ENCODE measurements at regions not wholly inside any gene's neighbourhood (a gene's known extent, or its start where the extent isn't known, plus 50 kb on each side); places are given as distances from the start of the nearest gene placed in this dataset.

- no peaks in the 10 kb centered on the region for H3K27me3 Mint-ChIP-seq (ENCODE audit: low read depth)
- TF ChIP-seq CTCF (conservative IDR thresholded peaks at IDR 0.05): no peak
- H3K27ac Mint-ChIP-seq (ENCODE audit: unreplicated experiment): no peak overlapping the region
- DNase-seq (ENCODE audit: low read depth, low spot score): no peak
- H3K9me3 Mint-ChIP-seq: peaks cover 4% of the 10 kb centered on the region
- H3K4me1 Mint-ChIP-seq: peaks cover 30% of the 10 kb centered on the region
- no peak overlapping the region for H3K4me3 Mint-ChIP-seq
- peaks cover 4% of the 10 kb centered on the region for H3K36me3 Mint-ChIP-seq (ENCODE audit: low read depth)
Measured at GRCh38 chr16:65769055-65769465, 597.4 kb upstream of the CDH5 start.

GRCh38 chr16:65767125-65767524 is 599.4 kb upstream of the CDH5 start:
- no peak for TF ChIP-seq CTCF (conservative IDR thresholded peaks at IDR 0.05)
- no peak overlapping the region for H3K4me3 Mint-ChIP-seq
- H3K36me3 Mint-ChIP-seq (ENCODE audit: low read depth): peaks cover 4% of the 10 kb centered on the region
- H3K27me3 Mint-ChIP-seq (ENCODE audit: low read depth): no peaks in the 10 kb centered on the region
- DNase-seq (ENCODE audit: low read depth, low spot score): no peak
- H3K4me1 Mint-ChIP-seq: peaks cover 18% of the 10 kb centered on the region
- peaks cover 4% of the 10 kb centered on the region for H3K9me3 Mint-ChIP-seq
- no peak overlapping the region for H3K27ac Mint-ChIP-seq (ENCODE audit: unreplicated experiment)

GRCh38 chr16:65763640-65764305 is 602.7 kb upstream of the CDH5 start:
- H3K4me3 Mint-ChIP-seq: no peak overlapping the region
- peaks cover 14% of the 10 kb centered on the region for H3K4me1 Mint-ChIP-seq
- H3K27me3 Mint-ChIP-seq (ENCODE audit: low read depth): no peaks in the 10 kb centered on the region
- no peaks in the 10 kb centered on the region for H3K9me3 Mint-ChIP-seq
- no peaks in the 10 kb centered on the region for H3K36me3 Mint-ChIP-seq (ENCODE audit: low read depth)
- TF ChIP-seq CTCF (conservative IDR thresholded peaks at IDR 0.05): no peak
- no peak for DNase-seq (ENCODE audit: low read depth, low spot score)
- H3K27ac Mint-ChIP-seq (ENCODE audit: unreplicated experiment): no peak overlapping the region

- H3K9me3 Mint-ChIP-seq: no peaks in the 10 kb centered on the region
- H3K27ac Mint-ChIP-seq (ENCODE audit: unreplicated experiment): no peak overlapping the region
- H3K27me3 Mint-ChIP-seq (ENCODE audit: low read depth): peaks cover 2% of the 10 kb centered on the region
- no peak for DNase-seq (ENCODE audit: low read depth, low spot score)
- H3K4me1 Mint-ChIP-seq: peaks cover 6% of the 10 kb centered on the region
- no peak overlapping the region for H3K4me3 Mint-ChIP-seq
- H3K36me3 Mint-ChIP-seq (ENCODE audit: low read depth): no peaks in the 10 kb centered on the region
- no peak for TF ChIP-seq CTCF (conservative IDR thresholded peaks at IDR 0.05)
Measured at GRCh38 chr16:65760874-65761273, 605.6 kb upstream of the CDH5 start.

- Mint-ChIP-seq H3K4me3 (no peak overlapping the region), H3K36me3 (ENCODE audit: low read depth) (no peaks in the 10 kb centered on the region), H3K4me1 (peaks cover 6% of the 10 kb centered on the region), H3K9me3 (no peaks in the 10 kb centered on the region), H3K27me3 (ENCODE audit: low read depth) (peaks cover 2% of the 10 kb centered on the region), H3K27ac (ENCODE audit: unreplicated experiment) (no peak overlapping the region)
- TF ChIP-seq CTCF (conservative IDR thresholded peaks at IDR 0.05): no peak
- no peak for DNase-seq (ENCODE audit: low read depth, low spot score)
Measured at GRCh38 chr16:65758620-65759019, 607.9 kb upstream of the CDH5 start.
